EH (cell line): ENCODE measurements at regions not wholly inside any gene's neighbourhood (a gene's known extent, or its start where the extent isn't known, plus 50 kb on each side); places are given as distances from the start of the nearest gene placed in this dataset.

Source experiments
- DNase-seq: peaks from one replicate; pipeline ENCODE4 v3.0.0-alpha.2; 2015; ENCODE audit warnings: low read depth

- DNase-seq = no peak
These were observed 233.1 kb upstream of the PLSCR5 start for GRCh38 chr3:146838221-146838620.

- DNase-seq = peak; percentile 47
These were observed 229.8 kb upstream of the PLSCR5 start for GRCh38 chr3:146834917-146835316.

- DNase-seq = no peak
These were observed 227.8 kb upstream of the PLSCR5 start for GRCh38 chr3:146832857-146833458.

- DNase-seq = no peak
These were observed 226.5 kb upstream of the PLSCR5 start for GRCh38 chr3:146831659-146832058.

GRCh38 chr3:146830231-146830630 is 225.1 kb upstream of the PLSCR5 start:
- DNase-seq = no peak

GRCh38 chr3:146827836-146828235 is 222.7 kb upstream of the PLSCR5 start:
- peak; percentile 27 for DNase-seq

- DNase-seq = no peak
These were observed 218.5 kb upstream of the PLSCR5 start for GRCh38 chr3:146823622-146824021.

GRCh38 chr3:146818866-146819265 is 213.7 kb upstream of the PLSCR5 start:
- DNase-seq = peak; percentile 67

GRCh38 chr3:146818301-146818700 is 213.2 kb upstream of the PLSCR5 start:
- DNase-seq = no peak

- peak; percentile 74 for DNase-seq
These were observed 212.6 kb upstream of the PLSCR5 start for GRCh38 chr3:146817704-146818103.

GRCh38 chr3:146814601-146815315 is 209.6 kb upstream of the PLSCR5 start:
- peak; percentile 89 for DNase-seq

- DNase-seq = peak; percentile 66
These were observed 208.3 kb upstream of the PLSCR5 start for GRCh38 chr3:146813496-146813895.

GRCh38 chr3:146803745-146804144 is 198.6 kb upstream of the PLSCR5 start:
- DNase-seq = peak; percentile 98

- no peak for DNase-seq
These were observed 196.3 kb upstream of the PLSCR5 start for GRCh38 chr3:146801492-146801891.

GRCh38 chr3:146800484-146800883 is 195.3 kb upstream of the PLSCR5 start:
- no peak for DNase-seq

GRCh38 chr3:146796078-146796477 is 190.9 kb upstream of the PLSCR5 start:
- DNase-seq = no peak

GRCh38 chr3:146783446-146783845 is 178.3 kb upstream of the PLSCR5 start:
- DNase-seq = peak; percentile 60

- peak; percentile 64 for DNase-seq
These were observed 176.5 kb upstream of the PLSCR5 start for GRCh38 chr3:146781606-146782005.

- DNase-seq = peak; percentile 38
These were observed 175.9 kb upstream of the PLSCR5 start for GRCh38 chr3:146781059-146781458.

GRCh38 chr3:146780251-146780650 is 175.1 kb upstream of the PLSCR5 start:
- DNase-seq = peak; percentile 60

GRCh38 chr3:146777941-146778340 is 172.8 kb upstream of the PLSCR5 start:
- DNase-seq = no peak

GRCh38 chr3:146772211-146772743 is 167.1 kb upstream of the PLSCR5 start:
- DNase-seq = no peak

- no peak for DNase-seq
These were observed 165.7 kb upstream of the PLSCR5 start for GRCh38 chr3:146770881-146771280.

- no peak for DNase-seq
These were observed 165.2 kb upstream of the PLSCR5 start for GRCh38 chr3:146770301-146770700.
